Left hindlimb (tissue), 1 donor: ENCODE measurements at regions not wholly inside any gene's neighbourhood (a gene's known extent, or its start where the extent isn't known, plus 50 kb on each side); places are given as distances from the start of the nearest gene placed in this dataset.
"Not testable (repeated sequence)": the region's sequence is repeated elsewhere in the genome, so short reads cannot be mapped to it uniquely, and the experiment has no call there.

Experiments
- DNase-seq: peaks from one replicate; pipeline ENCODE4 v3.0.0-alpha.2; 2018

DNA sequence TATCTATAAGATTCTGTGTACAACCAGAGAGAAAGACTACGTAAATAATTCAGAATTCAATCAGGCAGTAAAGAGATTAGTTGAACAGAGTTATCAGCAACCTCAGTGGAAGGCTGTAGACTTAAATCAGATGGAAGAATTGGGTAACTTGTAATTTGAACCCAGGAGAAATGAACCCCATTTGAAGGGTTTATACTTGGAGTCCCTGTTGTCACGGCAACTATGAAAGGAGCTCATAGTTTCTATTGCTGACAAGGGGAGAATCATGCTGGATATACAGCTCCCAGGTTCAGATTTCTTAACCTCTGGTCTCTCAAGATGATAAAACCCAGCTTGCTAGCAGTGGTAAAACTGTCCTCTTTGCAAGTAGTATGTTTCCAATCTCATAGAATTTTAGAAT lies 54.4 kb upstream of the BMP4 start:
- DNase-seq, result no peak

DNA sequence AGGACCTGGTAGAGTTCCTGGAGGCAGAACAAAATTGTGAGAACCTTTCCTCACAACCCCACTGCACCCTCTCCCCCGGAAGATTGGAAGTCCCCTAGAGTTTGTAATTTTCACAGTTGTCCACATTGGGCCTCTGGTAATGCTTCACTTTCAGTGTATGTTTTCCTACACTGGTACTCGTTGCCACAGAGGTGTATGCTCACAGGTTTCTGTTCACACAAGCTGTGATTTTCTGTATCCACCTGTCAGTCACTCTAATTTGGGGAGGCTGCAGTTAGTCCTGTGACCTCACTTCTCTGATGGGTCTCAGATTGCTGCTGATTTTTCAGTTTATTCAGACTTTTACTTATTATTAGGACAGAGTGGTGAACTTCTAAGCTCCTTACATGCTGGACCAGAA lies 66.4 kb upstream of the BMP4 start:
- DNase-seq, result no peak

DNA sequence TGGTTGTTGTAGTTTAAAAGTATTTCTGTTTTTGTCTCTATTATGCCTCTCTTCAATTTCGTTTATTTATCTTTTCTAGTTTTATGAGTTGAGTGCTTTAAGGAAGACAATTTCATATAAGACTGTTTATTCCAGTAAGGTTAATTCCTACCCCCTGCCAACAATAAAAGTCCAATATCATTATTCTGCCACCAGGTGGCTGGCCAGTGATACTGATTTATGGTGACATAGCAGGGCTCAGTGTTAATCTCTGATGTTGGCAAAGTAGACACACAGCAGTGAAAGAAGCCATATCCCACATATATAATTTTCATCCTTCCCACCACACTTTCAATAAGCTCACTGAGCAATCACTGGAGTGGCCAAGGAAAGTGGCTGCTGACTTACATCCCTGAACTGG lies 69.0 kb upstream of the BMP4 start:
- no peak for DNase-seq

GRCh38 chr14:54026671-54027070 lies 70.0 kb upstream of the BMP4 start:
- no peak for DNase-seq

- not testable (repeated sequence) for DNase-seq
Measured at GRCh38 chr14:54030996-54031395, 74.4 kb upstream of the BMP4 start.

DNA sequence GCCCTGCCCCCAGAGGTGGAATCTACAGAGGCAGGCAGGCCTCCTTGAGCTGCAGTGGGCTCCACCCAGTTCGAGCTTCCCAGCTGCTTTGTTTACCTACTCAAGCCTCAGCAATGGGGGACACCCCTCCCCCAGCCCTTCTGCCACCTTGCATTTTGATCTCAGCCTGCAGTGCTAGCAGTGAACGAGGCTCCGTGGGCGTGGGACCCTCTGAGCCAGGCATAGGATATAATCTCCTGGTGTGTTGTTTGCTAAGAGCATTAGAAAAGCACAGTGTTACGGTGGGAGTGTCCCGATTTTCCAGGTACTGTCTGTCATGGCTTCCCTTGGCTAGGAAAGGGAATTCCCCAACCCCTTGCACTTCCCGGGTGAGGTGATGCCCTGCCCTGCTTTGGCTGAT lies 76.7 kb upstream of the BMP4 start:
- DNase-seq, result not testable (repeated sequence)

GRCh38 chr14:54038724-54039123 lies 82.1 kb upstream of the BMP4 start:
- no peak for DNase-seq

DNA sequence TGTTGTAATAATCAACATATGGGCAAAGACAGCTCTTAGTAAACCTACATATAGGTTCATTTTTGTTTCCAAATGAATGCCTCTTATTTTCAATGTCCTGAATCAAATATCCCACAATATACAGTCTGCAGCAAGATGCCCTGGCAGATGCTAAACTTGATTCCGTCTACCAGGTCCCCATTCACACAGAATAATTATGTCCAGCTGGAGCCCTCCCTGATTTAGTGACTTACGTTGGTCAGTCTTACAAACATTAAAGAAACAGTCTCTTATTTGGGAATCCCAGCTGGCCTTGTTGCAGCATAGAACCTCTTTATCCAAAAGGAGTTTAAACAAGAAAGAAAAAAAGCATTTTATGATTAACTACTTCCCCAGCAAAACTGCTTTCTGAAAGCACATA lies 82.7 kb upstream of the BMP4 start:
- DNase-seq, result no peak

DNA sequence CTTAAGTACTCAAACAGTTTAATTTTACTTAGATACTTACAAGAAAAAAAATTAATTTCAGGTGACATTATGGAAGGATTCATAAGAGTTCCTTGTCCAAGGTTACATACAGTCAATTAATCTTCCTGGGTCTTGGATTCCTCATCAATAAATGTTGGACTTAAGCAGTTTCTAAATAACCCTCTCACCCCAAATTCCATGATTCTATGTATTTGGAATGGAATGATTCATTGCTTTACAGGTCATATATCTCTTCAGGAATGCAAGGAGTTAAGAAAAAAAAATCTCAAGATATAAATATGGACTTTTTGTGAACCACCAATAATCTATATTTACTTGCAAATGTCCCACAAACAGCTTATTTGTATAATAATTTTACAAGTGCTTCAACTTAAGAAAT lies 84.2 kb upstream of the BMP4 start:
- DNase-seq, result no peak

DNA sequence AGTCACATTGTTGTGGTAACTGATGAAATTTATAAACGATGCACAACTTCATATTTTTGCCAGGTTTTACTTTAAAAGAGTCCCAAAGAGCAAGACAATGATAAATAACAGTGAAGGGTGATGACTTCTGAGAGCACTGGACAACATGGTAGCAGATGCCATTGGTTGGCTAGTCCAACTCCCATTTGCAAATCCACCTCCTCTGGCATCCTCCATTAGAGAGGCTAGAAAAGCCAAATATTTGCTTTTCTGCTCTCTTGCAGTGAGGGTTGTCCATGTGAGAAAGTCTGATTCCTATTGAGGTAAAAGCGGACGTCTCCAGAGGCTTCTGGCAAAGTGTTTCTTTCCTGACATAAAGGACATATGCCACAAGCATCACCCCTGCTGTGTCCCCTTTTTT lies 89.6 kb upstream of the BMP4 start:
- DNase-seq, result no peak

DNA sequence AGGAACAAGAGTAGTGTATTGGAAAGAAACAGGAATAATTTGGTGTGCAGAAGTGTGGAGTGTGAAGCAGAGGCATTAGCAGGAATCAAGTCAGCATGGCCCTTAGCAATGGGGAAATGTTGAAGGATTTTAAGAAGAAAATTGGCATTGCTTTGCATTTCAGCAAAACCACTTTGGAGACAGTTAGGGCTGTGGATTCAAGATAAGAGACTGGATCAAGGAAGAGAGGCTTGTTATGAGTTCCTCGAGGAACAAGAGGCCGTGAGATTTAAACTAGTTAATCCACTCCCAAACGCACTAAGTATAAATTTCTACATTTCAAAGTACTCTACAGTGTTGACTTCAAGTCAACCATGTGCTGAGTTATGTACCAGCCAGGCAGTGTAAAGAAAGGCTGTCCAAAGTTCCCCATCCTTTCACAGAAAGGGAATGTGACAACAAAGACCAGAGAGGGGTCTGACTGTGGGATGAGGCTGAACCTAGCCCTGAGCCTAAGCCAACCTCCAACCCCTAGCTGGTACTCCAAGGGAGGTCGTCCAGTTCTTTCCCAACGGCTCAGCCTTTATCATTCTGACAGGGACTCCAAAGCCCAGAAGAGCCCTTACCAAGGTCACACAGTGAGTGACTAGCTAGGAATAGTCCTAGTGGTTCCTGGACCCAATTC lies 91.2 kb upstream of the BMP4 start:
- no peak for DNase-seq

- no peak for DNase-seq
Measured at GRCh38 chr14:54048311-54048710, 91.7 kb upstream of the BMP4 start.

- DNase-seq, result no peak
Measured at GRCh38 chr14:54048736-54049135, 92.1 kb upstream of the BMP4 start.

GRCh38 chr14:54050759-54051158 lies 94.1 kb upstream of the BMP4 start:
- DNase-seq, result no peak

GRCh38 chr14:54052696-54053385 lies 96.2 kb upstream of the BMP4 start:
- DNase-seq, result no peak

DNA sequence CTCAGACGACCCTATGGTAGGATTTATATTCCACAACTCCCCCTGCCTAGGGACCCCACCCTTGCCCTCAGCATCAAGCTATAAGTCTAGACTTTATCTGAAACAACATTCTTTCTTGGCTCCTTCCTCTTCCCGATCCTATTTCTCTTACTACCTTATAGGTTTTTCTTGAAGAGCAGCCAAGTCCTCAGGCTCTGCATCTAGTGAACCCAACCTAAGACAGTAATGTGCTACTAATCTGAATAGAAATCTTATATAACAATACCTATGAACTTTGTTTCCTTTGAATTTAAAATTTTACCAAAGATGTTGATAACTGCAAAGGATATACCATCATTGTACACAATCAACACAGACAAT lies 96.7 kb upstream of the BMP4 start:
- no peak for DNase-seq

DNA sequence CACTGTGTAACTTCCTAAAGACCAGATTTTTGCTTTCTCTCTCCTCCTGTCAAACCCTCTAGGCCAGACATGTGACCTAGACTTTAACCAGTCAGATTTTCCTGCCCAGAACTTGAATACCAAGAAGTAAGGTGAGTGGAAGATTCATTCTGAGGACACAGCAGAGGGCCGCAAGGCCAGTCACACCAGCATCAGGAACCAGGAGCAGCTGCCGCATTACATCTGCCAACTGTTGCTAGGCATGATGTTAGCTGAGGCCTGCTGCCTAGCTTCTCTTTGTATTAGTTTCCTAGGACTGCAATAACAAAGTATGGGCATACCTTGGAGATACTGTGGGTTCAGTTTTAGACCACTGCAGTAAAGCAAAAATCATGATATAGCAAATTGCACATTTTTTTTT lies 101.9 kb upstream of the BMP4 start:
- DNase-seq, result no peak

DNA sequence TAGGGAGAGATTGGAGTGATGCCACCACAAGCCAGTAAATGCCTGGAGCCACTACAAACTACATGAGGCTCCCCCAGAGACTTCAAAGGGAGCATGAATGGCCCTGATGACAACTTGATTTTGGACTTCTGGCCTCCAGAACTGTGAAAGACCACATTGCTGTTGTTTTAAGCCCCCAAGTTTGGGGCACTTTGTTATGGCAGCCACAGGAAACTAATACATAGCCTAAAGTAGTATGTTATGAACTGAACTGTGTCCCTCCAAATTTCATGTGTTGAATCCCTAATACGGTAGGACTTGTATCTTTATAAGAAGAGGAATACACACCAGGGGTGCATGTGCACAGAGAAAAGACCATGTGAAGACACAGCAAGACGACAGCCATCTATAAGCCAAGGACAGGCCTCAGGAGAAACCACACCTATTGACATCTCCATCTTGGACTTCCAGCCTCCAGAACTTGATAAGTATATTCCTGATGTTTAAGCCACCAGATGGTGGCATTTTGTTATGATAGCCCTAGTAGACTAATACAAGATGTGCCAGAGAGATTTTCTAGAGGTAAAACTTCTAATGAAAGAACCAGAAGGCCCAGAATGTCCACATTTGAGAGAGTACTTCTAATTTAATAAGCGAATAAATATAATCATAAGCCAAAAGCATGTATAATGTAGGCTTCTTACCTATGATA lies 127.1 kb upstream of the BMP4 start:
- no peak for DNase-seq

DNA sequence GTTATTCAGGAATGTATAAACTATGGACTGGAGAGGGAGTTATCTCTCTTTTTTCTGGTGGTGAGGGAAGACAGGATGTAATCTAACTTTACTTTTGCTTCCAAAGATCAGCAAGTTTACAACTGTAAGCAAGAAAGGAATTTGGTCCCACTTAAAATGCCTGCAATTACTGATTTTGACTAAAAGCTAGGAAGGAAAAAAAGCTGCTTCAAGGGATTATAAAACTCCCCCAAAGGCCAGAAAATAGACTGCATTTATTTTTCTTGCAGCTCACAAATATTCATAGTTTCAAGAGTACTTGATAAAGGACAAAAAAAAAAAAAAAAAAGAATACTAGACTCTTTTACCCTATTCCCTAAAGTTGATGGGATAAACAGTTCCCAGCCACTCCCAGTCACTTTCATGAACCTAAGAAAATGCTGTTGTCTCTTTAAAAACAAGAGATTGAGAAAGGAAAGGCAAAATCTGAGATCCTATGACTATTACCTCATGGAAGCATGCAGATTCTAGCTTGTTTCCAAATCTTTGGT lies 128.7 kb upstream of the BMP4 start:
- DNase-seq, result no peak

DNA sequence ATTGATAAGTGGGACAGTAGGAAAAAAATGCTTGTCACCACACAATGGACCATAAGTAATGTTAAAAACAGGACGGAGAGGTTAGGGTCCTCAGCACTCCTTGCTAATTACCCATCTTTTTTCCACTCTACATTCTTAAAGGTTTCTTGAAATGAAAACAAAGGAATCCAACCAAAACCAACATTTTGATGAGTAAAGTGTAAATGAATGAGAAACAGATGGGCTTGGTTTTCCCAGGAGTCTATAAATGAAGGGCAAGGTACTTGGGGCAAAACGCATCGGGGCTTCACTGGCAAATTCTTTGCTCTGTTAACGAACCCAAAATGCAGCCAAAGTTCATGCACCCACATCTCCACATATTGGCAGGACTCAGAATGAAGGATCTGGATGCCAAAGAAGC lies 129.2 kb upstream of the BMP4 start:
- no peak for DNase-seq

DNA sequence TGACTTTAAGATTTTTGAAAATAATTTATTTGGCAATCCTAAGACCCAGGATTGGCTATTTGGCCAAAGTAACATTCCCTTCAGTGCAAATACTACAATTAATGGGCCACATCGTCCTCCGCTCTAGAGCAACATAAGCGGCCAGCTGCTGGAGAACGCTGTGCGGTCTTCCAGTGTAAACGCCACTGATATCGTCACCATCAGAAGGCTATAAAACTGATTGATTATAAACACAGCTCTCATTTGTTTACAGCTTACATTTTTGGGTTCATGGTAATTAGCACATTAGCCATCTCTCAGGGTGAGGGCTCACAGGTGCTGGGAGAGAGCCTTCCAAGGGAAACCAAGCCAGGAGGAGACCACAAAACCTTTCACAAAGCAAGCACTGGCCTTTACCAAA lies 130.1 kb upstream of the BMP4 start:
- DNase-seq, result peak; percentile 33

DNA sequence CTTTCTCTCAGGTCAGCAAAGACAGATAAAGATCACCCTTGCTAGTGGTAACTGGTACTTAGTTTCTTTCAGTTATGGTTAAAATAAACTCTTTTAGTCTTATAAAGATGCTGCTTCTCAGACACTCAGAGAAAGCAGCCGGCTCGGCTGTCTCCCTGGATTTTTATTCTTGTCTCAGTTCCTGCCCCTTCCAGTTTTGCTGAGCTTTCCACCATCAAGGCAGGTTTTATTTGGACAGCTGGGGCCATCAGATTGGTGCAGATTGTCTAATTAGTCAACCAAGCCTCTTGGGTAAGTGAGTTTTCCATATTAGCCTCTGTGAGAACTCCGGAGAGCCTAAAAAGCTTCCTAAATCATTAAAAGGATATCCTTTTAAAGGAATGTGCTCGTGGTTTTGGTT lies 130.8 kb upstream of the BMP4 start:
- DNase-seq, result no peak

GRCh38 chr14:54088271-54088670 lies 131.6 kb upstream of the BMP4 start:
- DNase-seq, result no peak

DNA sequence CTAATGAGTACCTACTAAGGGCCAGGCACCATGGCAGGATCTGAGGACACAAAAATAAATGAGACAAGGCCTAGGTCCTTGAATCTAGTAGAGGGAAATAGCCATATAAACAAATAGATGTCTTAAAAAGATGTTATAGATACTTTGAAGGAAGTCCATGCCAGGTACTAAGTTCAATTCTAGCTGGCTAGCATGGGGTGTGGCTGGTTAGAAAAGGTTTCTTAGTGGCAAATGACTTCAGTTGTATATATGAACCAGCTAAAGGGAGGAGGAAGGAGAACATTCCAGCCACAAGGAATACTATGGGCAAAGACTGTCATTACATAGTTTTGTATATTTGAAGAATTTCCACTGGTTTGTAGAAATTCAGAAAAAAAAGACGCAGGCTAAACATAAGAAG lies 133.6 kb upstream of the BMP4 start:
- DNase-seq, result no peak
